Small intestine (tissue), 7 donors: ENCODE measurements at regions not wholly inside any gene's neighbourhood (a gene's known extent, or its start where the extent isn't known, plus 50 kb on each side); places are given as distances from the start of the nearest gene placed in this dataset.

Experiments used
- DNase-seq, 2 donors: peaks; one replicate each; pipeline versions ENCODE4 v3.0.0 to v3.0.0-alpha.2; 2013
- FAIRE-seq: peaks from 2 replicates; lab custom pipeline; 2012; peaks lifted over from hg19 to GRCh38; lab: Jason Lieb, UNC
- H3K27ac ChIP-seq, 3 donors: one replicate each; pipeline ENCODE4 v1.5.1; 2013; ENCODE audit warnings: low read length in 2 of 3, mild to moderate bottlenecking in 2 of 3, control low read depth in 1 of 3, inconsistent platforms in 1 of 3, low read depth in 1 of 3, moderate library complexity in 1 of 3
- H3K27me3 ChIP-seq, 3 donors: one replicate each; pipeline ENCODE4 v1.6.1; 2013; ENCODE audit warnings: low read length in 3 of 3, inconsistent platforms in 1 of 3; ENCODE audit not compliant: control insufficient read depth in 3 of 3, insufficient read depth in 3 of 3
- H3K36me3 ChIP-seq, 3 donors: one replicate each; pipeline ENCODE4 v1.6.1; 2013; ENCODE audit warnings: low read length in 3 of 3, inconsistent platforms in 1 of 3, low read depth in 1 of 3, mild to moderate bottlenecking in 1 of 3, moderate library complexity in 1 of 3; ENCODE audit not compliant: control insufficient read depth in 3 of 3, insufficient read depth in 2 of 3
- H3K4me1 ChIP-seq, 3 donors: one replicate each; pipeline ENCODE4 v1.6.1; 2013; ENCODE audit warnings: low read length in 2 of 3, inconsistent platforms in 1 of 3, low read depth in 1 of 3, mild to moderate bottlenecking in 1 of 3, moderate library complexity in 1 of 3; ENCODE audit not compliant: control insufficient read depth in 3 of 3, insufficient read depth in 2 of 3
- H3K4me3 ChIP-seq, 3 donors: one replicate each; pipeline ENCODE4 v1.5.1; 2013; ENCODE audit warnings: low read length in 3 of 3, control low read depth in 1 of 3, inconsistent platforms in 1 of 3, low read depth in 1 of 3, mild to moderate bottlenecking in 1 of 3, moderate library complexity in 1 of 3
- H3K9me3 ChIP-seq, 2 donors: one replicate each; pipeline ENCODE4 v1.6.1; 2013; ENCODE audit warnings: low read depth in 1 of 2, low read length in 1 of 2; ENCODE audit not compliant: control insufficient read depth in 2 of 2, insufficient read depth in 1 of 2
- WGBS, 3 donors: extraction: QIAGEN DNeasy Blood & Tissue Kit; methylation state at CpG; one replicate each; pipeline ENCODE4 v1.1.7; 2013; 5-methylcytosine and 5-hydroxymethylcytosine counted together
- donor health status: healthy with polysubstance abuse.
- donor health status: control.
- donor health status: control.
- donor health status: Bipolar disorder and iron deficiency.
- donor health status: healthy.

DNA sequence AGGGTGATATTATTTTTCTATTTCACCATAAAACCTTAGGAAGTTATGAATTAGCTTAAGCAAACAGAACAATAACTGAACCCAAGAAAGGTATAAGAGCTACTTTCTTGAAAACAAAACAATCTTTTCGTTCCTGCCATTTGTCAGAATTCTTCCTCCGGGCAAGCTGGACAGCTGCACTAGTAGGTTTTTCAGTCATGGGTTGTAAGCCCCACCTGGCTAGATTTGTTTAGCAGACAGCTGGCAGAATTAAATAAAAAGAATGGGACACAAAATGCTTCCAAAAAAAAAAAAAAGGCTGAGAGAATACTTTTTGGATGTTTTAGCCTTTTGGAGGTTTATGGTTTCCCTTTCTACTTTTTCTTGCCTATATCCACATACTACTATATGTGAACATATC, 694.1 kb downstream of the ARHGAP15 start:
- DNase-seq (no peak), FAIRE-seq (no peak)
- H3K4me1 ChIP-seq: no peaks in the 10 kb centered on the region
- WGBS, 3 donors: 87 to 93% (median 89%) methylated on average over 2 of the region's 2 CpGs
- no peaks in the 10 kb centered on the region for H3K36me3 ChIP-seq
- H3K4me3 ChIP-seq: no peak overlapping the region
- no peaks in the 10 kb centered on the region for H3K27me3 ChIP-seq
- H3K9me3 ChIP-seq: no peaks in the 10 kb centered on the region
- H3K27ac ChIP-seq: no peak overlapping the region

DNA sequence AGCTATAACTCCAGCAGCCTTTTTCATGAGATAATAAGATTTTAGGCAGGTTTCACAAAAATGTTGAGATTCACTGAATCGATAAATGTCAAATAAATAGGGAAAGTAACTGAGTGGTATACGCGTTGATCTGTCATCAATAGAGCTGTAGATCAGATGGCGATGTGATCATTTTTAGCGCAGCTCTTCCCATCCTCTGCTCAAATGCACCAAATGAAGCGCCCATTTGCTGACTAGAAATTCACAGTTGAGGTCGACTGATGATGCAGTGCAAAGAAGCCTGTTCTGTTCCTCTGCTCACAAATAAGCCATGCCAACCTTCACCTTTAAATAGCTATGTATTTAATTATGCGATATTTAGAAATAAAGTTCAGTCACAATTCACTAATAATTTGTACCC, 693.5 kb downstream of the ARHGAP15 start:
- Histone ChIP-seq H3K27me3 (no peaks in the 10 kb centered on the region), H3K27ac (no peak overlapping the region)
- FAIRE-seq: no peak

DNA sequence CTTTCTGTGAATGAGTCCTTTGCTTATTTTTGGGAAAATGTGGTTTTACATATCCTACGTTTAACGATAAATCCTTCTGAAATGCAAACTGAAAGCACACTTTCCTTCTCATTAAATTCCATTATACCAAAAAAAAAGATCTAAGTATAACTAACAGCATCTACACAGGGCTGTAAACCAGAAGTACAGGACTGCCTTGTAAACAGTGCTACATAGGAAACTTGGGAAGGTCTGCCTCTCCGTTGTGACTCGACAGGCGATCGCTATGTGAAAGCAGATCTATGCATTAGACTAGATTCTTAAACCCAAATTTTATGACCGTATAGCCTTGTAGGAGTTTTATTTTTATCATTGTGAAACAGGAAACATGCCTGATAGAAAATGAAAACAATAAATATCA, 690.5 kb downstream of the ARHGAP15 start:
- no peak for FAIRE-seq

More for the DNA sequence above, 693.5 kb downstream of the ARHGAP15 start:
- H3K4me1 ChIP-seq: no peaks in the 10 kb centered on the region
- no peaks in the 10 kb centered on the region for H3K9me3 ChIP-seq
- no peaks in the 10 kb centered on the region for H3K36me3 ChIP-seq
- 91 to 96% (median 95%) methylated on average over 8 of the region's 8 CpGs for WGBS, 3 donors
- no peak overlapping the region for H3K4me3 ChIP-seq
- DNase-seq: no peak

DNA sequence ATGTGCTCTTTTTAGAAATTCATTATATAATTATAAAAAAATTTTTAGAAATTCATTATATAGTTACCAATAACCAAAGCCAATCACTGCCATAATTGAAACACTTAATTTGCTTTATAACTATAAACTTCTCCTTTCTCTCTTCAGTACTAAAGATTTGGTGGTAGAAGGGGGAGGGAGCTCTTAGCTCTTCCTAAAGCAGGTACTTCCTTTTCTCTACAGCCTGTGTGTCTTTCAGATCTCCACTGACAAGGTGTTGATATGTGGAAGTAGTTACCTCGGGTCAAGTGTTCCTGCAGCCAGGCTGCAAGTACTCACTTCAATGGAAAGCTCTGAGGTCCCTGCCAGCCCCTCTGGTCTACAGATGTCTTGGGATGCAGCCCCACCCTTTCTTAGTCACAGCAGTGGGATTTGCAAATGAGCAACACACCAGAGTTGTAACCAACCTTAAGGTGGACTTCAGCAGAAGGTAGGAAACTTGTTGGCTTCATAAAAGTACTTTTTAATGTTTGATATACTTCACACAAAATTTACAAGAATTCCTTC, 690.0 kb downstream of the ARHGAP15 start:
- no peaks in the 10 kb centered on the region for H3K4me1 ChIP-seq
- H3K9me3 ChIP-seq: no peaks in the 10 kb centered on the region
- FAIRE-seq: no peak
- 21 to 34% (median 26%) methylated on average over 1 of the region's 1 CpG for WGBS, 3 donors
- no peak overlapping the region for H3K4me3 ChIP-seq
- no peaks in the 10 kb centered on the region for H3K36me3 ChIP-seq
- no peak overlapping the region for H3K27ac ChIP-seq
- H3K27me3 ChIP-seq: no peaks in the 10 kb centered on the region
- DNase-seq: no peak

More for the DNA sequence above, 690.5 kb downstream of the ARHGAP15 start:
- Histone ChIP-seq H3K27me3 (no peaks in the 10 kb centered on the region), H3K36me3 (no peaks in the 10 kb centered on the region), H3K9me3 (no peaks in the 10 kb centered on the region), H3K27ac (no peak overlapping the region), H3K4me1 (no peaks in the 10 kb centered on the region), H3K4me3 (no peak overlapping the region)
- WGBS, 3 donors: 85 to 93% (median 87%) methylated on average over 7 of the region's 7 CpGs
- DNase-seq: no peak
